ENCODE measurements at regions not wholly inside any gene's neighbourhood (a gene's known extent, or its start where the extent isn't known, plus 50 kb on each side); places are given as distances from the start of the nearest gene placed in this dataset.

DNA sequence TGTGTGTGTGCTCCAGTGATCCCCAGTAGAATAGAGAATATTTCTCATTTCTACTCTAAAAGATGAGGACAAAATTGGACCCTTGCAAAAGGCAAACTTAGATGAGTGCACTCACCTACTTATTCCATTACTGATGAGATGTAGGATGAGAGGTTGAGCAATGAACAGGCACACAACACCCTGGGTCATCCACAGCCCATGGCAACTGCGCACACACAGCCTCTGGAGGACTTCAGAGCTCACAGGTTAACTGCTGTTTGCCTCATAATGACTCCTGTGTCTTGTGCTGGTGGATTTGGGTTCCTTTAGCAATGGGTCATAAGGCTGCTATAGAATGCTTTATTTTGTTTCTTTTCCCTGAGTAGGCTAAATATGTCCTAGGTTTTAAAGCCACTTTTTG, 103.6 kb upstream of the TNFAIP3 start:
- no peak for DNase-seq

DNA sequence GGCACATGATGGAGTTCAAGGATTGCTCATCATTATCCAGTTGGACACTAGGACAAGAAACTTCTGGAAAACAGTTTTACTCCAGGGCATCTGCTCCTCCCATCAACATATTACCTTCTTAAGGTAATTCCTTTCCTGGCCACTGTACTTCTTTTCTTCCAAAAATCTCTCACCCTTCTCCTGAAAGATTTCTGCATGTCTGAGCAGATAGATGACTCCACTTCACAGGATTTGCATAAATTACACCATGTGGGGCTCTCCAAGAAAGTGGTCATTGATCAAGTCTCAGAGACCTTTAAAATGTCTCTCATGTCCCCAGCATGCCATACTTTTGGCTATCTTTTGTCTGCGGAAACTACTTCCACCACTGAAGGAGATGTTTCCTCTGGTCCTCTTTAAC, 103.2 kb upstream of the TNFAIP3 start:
- no peak for DNase-seq

DNA sequence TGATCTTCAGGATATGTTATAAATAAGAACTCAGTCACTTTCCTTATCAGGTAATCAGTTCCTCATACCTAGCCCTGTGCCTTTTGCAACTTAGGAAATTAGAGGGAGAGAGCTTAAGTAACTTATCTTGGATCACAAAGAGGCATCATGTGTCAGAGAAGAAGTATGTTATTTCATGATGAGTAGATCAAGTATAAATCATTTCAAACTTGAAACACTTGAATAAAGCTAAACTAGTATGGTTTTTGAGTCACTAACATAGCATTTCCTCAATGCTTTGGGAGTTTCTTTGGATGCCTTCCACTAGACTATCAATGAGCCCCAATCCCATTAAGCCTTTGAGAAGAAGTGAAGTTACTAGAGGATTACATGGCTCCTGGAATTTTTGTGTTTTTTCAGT, 102.6 kb upstream of the TNFAIP3 start:
- no peak for DNase-seq

DNA sequence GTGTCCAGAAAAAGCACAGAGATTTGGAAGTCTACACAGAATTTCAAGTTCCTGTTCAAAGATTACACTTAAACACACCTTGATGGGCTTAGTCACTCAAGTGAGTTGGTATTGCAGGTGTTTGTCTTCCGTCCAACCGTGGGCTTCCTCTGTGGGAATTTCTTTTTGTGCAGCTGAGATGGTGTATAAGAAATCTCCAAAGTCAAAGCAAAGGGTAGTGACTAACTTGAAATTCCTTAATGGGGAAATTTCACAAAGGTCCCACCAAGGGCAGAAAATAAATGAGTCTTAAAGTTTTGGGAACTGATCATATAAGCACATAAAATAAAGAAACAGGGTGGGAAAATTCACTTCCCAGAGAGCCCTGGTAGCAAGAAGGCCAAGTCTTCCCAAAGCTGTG, 102.0 kb upstream of the TNFAIP3 start:
- no peak for DNase-seq

DNA sequence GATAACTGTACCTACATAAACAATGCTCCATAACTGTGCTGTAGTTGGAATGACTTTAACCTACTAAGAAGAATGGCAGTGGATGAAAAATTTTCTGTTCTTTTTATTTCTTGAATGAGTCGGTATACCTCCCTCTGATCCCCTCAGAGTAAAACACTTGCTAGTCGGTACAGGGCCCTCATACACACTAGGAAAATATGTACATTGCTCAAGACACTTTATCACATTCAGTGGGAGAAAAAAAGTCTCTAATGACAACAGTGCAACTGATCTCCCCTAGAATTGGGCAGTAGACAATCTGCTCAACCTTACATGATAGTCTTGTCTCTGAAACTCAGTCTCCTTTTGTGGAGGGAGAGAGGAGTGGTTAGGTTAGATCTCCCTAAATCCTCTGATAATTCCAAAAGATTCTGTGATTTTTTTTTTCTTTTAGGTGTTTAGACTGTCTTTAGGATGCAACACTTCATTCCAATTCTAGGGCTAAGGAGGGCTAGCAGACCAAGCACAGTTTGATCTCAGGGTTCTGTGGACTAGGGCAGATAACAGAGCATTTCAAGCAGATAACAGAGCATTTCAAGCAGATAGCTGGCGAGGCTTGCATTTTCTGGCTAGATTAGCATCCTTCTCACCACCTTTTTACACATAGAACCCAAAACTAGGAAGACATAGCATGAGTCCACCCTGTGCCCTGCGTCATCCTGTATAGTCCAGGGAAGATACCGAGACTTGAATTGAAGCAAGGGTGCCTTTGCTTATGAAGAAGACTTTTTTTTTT, 100.3 kb upstream of the TNFAIP3 start:
- DNase-seq, result no peak

DNA sequence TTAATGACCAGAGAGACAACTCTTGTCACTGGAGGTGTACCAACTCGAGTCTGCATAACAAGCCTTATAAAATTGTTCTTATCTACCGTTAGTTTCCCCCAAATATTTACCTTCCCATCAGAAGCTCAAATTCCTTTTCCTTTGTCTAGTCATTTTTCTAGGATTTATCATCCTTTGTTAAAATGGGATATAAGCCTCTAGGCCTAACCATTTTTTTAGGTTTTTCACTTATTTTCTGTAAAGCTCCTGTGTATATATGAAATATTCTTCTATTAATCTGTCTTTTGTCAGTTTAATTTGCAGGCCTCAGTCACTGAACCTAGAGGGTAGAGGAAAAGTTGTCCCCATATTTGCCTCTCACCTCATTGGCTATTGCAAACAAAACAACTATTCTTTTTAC, 99.6 kb upstream of the TNFAIP3 start:
- no peak for DNase-seq

DNA sequence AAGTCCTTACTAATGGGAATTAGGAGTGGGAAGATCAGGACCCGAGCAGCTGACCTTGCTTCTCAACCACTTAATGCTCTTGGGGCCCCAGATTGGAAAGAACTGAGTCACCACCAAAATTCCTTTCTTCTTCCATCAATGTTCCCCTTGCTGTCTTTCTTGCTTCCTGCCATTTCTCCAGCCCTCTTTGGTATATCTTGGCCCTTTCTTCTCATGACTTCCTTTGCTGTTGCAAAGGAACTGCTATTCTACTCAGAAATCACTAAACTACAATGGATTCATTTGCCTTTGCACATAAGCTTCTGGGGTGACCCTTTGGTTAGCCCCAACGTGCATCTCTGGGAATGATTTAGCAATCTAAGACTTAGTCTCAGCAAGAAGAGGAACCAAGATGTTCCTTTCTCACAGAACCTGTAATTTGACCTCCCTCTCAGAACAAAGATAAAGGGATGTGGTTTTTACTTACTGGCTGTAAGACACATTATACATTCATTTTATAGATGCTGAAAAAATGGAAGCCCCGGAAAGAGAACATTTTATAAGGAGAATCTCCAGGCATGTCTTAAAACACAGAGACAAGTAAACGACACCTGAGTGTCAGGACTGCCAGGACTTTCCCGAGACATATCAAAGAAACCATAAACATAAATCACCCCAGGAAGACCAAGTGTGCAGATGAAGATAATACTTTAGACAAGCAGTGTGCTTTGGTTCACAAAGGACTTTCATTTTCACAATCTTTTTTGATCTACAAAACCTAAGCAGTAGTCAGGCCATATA, 99.0 kb upstream of the TNFAIP3 start:
- peak; percentile 46 for DNase-seq

DNA sequence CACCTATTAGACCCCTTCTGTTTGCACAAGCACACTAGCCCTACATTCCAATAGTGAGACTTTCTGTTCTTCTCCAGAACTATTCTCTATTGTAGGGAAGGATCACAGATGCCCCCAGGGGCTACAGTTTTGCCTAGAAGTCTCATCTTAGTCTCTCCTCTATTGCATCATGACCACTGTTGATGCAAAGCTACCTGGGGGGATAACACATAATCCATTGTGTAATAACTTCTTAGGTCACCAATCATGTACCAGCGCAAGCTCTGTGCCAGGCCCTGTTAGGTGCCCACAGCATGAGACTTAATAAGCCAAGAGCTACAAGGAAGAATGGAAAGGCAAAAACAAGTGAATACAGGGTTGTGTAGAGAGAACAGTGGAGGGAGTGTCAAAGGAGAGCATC, 98.1 kb upstream of the TNFAIP3 start:
- no peak for DNase-seq

DNA sequence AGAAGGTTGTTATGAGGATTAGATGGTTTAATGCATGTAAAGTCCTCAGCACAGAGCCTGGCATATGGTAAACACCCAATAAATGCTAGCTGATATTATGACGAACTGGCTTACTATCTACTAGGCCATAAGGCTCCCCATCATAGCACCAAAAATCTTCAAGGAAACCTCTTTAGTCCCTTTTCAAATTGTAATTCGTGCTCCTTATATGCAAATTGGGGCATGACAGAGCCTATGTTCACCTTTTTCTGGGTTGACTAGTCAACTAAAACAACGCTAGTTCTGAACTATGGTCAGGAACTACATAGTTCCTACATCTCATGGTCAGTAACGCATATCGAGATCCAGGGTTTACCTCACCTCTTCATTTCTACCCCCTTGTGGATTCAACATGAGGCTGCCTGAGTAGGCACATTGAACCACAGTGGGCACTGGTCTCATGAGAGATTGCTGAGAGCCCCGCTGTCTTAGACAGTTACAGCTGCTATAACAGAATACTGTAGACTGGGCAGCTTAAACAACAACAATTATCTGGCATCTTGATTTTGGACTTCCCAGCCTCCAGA, 97.2 kb upstream of the TNFAIP3 start:
- no peak for DNase-seq

DNA sequence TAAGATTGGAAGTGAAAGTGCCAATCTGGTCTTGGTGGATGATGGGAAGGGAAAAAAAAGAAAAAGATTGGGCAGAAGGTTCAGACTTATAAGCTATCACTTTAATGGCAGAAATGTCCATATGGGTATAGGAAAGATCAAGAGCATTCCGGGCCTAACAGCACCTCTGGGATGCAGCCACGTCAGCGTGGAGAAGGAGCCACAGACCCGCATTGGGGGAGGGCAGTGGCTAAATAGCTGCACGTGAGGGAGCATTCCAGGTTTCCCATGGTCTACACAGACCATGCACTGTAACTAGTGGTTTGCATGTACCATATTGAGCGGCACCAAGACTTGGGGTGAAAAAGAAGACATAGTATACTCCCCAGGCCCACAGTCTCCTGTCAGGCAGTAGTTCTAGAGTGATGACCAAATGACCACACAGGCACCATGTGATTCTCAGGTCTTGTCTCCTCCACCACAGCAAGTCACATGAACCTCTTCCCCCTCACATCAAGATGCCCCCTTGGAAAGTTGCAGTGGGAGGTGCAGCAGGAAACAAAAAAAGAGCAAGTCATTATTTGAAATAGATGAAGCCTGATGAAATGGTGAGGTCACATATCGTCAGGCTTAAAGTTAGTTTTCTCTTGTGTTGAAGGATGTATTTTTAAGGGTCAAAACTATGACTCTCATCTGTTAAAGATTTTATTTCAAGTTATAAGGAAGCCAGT, 94.4 kb upstream of the TNFAIP3 start:
- DNase-seq, result no peak

DNA sequence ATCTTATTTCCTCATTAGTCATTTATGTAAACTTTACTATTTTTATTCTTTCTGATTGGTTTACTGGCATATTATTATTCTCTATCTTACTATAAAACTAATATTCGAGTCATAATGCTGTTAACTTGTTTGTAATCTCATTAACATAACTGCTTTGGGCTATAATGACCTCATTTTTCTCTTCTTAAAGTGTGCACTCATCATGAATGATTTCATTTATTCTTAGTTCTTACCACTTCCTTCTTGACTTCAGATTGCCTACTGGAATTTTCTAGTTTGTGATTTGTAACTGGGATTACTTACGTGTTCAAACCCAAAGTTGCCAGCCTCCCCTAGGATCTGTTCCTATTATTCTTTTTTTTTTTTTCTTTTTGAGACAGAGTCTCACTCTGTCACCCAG, 91.8 kb upstream of the TNFAIP3 start:
- DNase-seq, result no peak

DNA sequence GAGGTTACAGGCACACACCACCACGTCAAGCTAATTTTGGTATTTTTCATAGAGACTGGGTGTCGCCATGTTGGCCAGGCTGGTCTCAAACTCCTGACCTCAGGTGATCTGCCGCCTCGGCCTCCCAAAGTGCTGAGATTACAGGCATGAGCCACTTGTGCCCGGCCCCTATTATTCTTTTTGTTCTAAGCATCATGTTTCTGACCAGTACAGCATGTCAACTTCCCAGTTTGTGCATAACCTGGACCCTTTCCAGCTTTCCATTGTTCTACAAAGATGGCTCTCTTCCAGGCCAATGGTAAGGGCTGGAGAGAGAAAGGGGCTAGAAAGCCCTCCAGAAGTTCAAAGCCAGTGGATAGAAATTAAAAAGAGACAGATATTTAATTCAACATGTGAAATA, 91.3 kb upstream of the TNFAIP3 start:
- no peak for DNase-seq

DNA sequence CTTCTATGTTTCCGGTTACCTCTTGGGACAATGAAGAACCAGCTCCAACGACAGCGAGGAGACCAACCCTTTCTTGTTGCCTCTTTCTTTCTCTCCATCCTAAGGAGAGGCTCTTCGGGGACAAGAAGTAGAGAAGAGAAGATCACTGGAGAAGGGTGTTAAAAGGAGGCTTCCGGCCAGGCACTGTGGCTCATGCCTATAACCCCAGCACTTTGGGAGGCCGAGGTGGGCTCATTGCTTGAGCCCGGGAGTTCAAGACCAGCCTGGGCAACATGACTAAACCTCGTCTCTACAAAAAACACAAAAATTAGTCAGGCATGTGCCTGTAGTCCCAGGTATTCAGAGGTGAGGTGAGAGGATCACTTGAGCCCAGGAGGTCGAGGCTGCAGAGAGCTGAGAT, 90.8 kb upstream of the TNFAIP3 start:
- no peak for DNase-seq

DNA sequence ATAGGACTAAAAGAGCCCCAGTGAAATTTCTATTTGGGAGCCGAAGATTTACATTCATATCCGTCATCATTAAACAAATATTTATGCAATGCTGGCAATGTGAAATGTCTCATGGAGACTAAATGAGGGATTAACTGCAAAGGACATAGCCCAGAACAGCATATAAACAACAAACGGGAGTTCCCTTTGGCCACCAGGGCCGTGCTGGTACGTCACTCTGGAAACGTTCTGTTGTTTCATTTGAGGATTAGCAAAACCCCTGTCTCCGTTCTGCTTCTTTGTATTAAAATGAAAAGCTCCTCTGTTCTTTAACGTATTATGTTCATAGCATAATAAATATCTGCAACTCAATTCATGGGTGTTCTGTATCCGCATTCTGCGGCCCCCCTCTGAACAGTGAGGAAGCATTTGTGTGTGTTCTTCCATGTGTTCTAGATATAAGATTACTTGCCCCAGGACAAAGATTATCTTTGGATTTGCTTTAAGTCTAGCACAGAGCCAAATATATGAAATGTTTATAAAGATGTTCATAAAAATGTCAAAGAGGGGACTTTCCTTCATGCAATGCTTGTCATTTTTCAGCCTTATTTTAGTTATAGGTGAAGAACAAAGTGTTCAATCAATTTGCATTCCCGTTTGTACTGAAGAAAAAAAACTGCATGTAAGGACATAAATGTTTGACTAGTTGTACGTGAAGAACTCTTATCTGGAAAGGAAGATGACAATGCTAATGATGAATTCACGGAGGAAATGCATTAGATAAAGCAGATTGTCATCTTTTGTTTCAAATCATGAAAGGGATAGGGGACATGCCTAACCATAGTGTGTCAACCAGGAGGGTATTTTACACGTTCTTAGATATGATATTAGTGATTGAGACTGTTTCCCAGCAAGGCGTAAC, 90.0 kb upstream of the TNFAIP3 start:
- DNase-seq, result no peak

DNA sequence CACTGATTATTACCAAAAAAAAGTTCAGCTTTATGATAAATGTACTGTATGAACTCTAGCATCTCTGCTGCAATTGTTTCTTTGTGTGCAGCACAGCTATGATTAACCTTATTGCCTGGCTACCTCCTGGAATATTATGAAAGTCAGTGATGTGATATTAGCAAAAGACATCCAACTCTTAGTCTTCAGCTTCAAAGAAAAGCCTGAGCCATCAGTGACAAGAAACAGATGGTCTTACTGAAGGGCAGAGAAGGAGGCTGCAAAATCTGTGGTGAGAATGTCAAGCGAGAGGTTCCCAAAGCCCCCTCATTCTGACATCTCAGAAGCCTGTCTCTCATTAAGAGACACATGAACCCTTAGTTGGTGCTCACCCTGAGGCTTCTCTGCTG, 89.4 kb upstream of the TNFAIP3 start:
- DNase-seq, result no peak

DNA sequence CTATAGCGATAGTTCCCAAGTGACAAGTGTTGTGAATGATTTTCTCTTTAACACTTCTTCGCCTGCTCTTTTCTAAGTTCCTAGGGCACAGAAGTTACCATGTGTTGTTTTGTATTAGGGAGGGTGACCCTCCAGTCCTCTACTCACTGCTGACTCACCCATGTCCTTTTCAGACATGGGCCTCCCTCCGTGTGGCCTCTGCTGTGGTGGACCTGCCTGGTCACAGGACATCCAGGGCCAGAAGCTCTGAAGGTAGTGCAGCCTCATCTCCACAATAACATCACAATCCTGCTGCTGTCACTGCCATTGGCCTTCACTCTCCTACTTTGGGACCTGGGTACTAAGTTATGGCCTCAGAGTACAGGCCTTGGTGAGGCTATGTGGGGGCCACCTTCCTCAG, 87.1 kb upstream of the TNFAIP3 start:
- DNase-seq, result no peak

DNA sequence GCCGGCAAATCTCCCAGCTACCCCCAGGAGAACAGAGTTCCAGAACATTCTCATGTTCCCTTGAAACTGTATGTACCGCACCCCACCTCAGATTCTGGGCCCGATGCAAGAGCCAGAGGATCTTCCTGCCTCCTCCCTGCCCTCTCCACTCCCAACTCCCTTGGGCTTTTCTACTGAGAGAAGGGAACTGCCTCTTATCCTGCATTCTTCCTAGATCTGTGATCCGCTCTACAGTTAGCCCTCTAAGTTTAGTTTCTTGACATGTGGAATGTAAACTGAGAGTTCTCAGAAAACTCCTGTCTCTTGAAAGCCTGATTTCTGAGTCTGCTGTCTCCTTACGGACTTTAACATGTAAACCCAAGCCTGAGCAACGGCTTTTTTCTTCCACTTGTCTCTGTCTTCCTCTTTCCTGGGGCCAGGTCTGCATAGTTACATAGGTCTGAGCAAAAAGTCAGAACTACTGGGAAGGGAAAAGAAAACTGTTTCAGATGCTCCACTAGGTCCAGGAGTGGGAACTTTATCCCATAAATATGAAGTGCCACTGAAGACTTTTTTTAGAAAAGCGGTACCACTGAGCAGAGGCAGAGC, 86.5 kb upstream of the TNFAIP3 start:
- DNase-seq, result no peak

DNA sequence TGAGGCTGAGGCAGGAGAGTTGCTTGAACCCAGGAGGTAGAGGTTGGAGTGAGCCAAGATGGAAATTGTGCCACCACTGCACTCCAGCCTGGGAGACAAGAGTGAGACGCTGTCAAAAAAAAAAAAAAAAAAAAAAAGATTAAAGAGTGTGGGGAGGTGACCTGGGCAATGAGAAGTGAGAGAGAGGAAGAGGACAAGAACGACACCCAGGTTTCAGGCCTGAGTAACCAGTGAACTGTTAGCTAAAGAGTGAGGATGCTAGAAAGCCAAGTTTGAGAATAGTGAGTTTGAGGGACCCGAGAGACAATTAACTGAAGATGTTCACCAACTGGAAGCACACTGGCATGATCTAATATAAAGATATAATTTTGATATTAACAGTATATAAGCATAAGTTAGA, 85.4 kb upstream of the TNFAIP3 start:
- no peak for DNase-seq

DNA sequence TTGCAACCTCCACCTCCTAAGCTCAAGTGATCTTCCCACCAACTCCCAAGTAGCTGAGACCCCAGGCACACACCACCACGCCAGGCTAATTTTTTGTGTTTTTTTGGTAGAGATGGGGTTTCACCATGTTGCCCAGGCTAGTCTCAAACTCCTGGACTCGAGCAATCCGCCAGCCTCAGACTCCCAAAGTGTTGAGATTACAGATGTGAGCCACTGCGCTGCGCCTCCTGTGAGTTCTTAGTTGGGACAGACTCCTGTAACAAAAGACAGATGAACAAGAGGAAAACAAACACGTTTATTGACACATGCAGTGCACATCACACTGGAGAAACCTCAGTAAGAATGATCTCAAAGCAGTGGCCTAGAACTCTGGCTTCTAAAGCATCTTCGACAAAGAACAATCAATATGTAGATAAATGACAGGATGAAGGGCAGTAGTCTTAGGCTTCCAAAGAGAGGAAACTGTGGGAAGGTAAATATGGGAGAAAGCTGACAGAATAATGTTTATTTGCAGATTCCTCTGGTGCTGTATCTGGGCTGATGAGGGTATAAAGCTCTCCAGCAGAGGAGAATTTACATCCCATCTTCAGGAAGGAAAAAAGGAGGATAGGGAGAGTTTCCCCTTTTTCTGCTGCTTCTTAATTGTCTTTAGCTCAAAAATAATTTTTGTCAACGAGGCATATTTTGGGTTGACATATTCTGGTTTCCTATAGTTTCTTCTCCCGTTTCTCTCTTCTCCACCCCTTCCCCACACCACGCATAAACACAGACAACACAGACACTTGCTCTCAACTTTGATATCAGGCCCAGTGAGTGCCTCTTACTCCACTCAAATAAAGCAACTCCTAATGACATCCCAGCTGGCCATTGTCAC, 84.7 kb upstream of the TNFAIP3 start:
- no peak for DNase-seq

DNA sequence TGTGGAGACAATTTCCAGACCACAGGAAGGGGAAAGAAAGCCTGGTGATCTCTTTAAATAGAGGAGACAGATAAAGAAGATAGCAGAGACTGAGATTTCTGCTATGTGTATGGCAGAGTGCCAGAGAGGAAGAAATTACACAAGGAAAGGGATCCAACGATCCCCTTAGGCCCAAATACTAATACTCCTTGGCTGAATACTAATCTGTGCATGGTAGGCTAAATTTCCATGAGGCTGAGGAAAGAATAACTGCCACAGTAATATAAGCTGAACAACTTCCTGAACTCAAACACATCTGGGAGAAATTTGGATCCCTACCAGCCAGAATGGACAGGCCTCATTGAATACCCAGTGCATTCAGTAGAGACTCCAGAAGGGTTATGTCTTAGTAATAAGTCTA, 83.3 kb upstream of the TNFAIP3 start:
- no peak for DNase-seq

DNA sequence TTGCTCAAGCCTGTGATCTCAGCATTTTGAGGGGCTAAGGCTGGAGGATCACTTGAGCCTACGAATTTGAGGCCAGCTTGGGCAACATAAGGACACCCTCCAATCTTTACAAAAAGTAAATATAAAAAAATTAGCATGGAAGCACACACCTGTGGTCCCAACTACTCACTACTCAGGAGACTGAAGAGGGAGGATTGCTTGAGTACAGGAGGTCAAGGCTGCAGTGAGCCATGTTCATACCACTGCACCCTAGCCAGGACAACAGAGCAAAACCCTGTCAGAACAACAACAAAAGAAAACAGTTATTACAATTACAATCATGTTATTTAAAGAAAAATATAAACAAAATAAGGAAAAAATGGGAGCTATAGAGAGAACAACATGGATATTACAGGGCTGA, 82.5 kb upstream of the TNFAIP3 start:
- no peak for DNase-seq
